ENCODE measurements at regions not wholly inside any gene's neighbourhood (a gene's known extent, or its start where the extent isn't known, plus 50 kb on each side); places are given as distances from the start of the nearest gene placed in this dataset.

DNA sequence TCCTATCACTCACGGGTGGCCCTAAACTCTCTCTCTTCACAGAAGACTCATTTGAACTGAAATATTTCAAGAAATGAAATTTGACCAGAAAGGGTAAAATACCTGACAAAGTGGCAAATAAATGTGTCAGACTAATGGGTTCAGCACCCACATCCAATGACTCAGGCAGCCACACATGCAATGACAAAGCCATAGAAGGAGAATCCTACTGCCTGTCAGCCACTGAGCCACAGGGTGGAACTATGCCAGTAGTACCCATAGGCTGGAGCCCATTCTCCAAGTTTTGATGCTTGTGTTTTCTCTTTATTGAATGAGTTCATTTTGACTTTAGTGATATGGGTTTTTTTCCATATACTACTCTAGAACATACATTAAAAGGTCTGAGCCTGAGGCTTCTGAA is 179.0 kb downstream of the BEND2 start:
- no peak overlapping the region for H2BK5ac ChIP-seq (ENCODE audit: insufficient read length, low read length)
- H3K4me3 Mint-ChIP-seq = no peak overlapping the region
- H2AFZ ChIP-seq (ENCODE audit: low read length) = no peak overlapping the region
- no peak overlapping the region for H3K9ac ChIP-seq (ENCODE audit: extremely low read depth, insufficient read length, low read length)
- no peaks in the 10 kb centered on the region for H3K27me3 Mint-ChIP-seq (ENCODE audit: low read depth)
- H3K56ac ChIP-seq (ENCODE audit: insufficient read length, low read depth, low read length) = no peak overlapping the region
- H3K4me1 Mint-ChIP-seq = peaks cover 2 to 3% of the 10 kb centered on the region in 2 experiments; a peak in 2 of 4 replicates
- no peaks in the 10 kb centered on the region for H3K4me1 ChIP-seq (ENCODE audit: insufficient read depth, low read length)
- H4K5ac ChIP-seq (ENCODE audit: insufficient read length, low read depth, low read length) = no peak overlapping the region
- H3K27ac ChIP-seq (ENCODE audit: insufficient read length, low read depth, low read length) = no peak overlapping the region
- TF ChIP-seq, protein P1, sequence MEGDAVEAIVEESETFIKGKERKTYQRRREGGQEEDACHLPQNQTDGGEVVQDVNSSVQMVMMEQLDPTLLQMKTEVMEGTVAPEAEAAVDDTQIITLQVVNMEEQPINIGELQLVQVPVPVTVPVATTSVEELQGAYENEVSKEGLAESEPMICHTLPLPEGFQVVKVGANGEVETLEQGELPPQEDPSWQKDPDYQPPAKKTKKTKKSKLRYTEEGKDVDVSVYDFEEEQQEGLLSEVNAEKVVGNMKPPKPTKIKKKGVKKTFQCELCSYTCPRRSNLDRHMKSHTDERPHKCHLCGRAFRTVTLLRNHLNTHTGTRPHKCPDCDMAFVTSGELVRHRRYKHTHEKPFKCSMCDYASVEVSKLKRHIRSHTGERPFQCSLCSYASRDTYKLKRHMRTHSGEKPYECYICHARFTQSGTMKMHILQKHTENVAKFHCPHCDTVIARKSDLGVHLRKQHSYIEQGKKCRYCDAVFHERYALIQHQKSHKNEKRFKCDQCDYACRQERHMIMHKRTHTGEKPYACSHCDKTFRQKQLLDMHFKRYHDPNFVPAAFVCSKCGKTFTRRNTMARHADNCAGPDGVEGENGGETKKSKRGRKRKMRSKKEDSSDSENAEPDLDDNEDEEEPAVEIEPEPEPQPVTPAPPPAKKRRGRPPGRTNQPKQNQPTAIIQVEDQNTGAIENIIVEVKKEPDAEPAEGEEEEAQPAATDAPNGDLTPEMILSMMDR (conservative IDR thresholded peaks at IDR 0.05) = no peak
- no peaks in the 10 kb centered on the region for H3K23me2 ChIP-seq (ENCODE audit: insufficient read length, low read depth, low read length, poor library complexity, severe bottlenecking)
- peaks cover 45% of the 10 kb centered on the region for H3K9me3 ChIP-seq (ENCODE audit: control insufficient read depth, low read depth, low read length)
- no CpG with 5 or more reads among the region's 1 CpG for WGBS (ENCODE audit: extremely low coverage, insufficient read length, low lambda C conversion rate)
- peaks cover 37 to 46% of the 10 kb centered on the region in 2 experiments for H3K9me3 Mint-ChIP-seq
- H3K36me3 Mint-ChIP-seq (ENCODE audit: insufficient read depth in 1 of 3, low read depth in 3 of 3) = no peaks in the 10 kb centered on the region
- H3T11ph ChIP-seq (ENCODE audit: low read length) = no peak overlapping the region
- H4K91ac ChIP-seq (ENCODE audit: insufficient read length, low read depth, low read length) = no peak overlapping the region
- no peak overlapping the region for H2BK120ac ChIP-seq (ENCODE audit: low read depth, low read length, poor library complexity, severe bottlenecking)
- no peak overlapping the region for H3K27ac Mint-ChIP-seq
- no peak overlapping the region for H2BK20ac ChIP-seq (ENCODE audit: low read depth, low read length, poor library complexity, severe bottlenecking)
- no peak overlapping the region for H3K18ac ChIP-seq (ENCODE audit: insufficient read length, low read depth, low read length)
- no peak overlapping the region for H4K8ac ChIP-seq (replicated peaks; ENCODE audit: insufficient read length, low read depth, low read length)
- no peak overlapping the region for H3K4ac ChIP-seq (ENCODE audit: low read depth, low read length)
- no peak overlapping the region for H3K23ac ChIP-seq (ENCODE audit: insufficient read length, low read depth, low read length)
- no peak overlapping the region for H3K4me2 ChIP-seq (ENCODE audit: insufficient read depth, insufficient read length, low read length)
- no peak overlapping the region for H2BK12ac ChIP-seq (ENCODE audit: insufficient read length, low read depth, low read length)
- no peaks in the 10 kb centered on the region for H3K79me1 ChIP-seq (ENCODE audit: insufficient read depth, low read depth, low read length, poor library complexity, severe bottlenecking)
- no peak overlapping the region for H2BK15ac ChIP-seq (ENCODE audit: low read depth, low read length)
- no peak for DNase-seq
- no peaks in the 10 kb centered on the region for H3K27me3 ChIP-seq (ENCODE audit: insufficient read depth, low read length)
- no peaks in the 10 kb centered on the region for H3K79me2 ChIP-seq (ENCODE audit: insufficient read depth, low read length)
- H2AK5ac ChIP-seq (ENCODE audit: insufficient read length, low read length) = no peak overlapping the region
- H4K20me1 ChIP-seq (ENCODE audit: control insufficient read depth, insufficient read depth, insufficient read length) = no peaks in the 10 kb centered on the region
- no peak overlapping the region for H3K14ac ChIP-seq (ENCODE audit: insufficient read depth, low read length)
